ENCODE measurements at regions not wholly inside any gene's neighbourhood (a gene's known extent, or its start where the extent isn't known, plus 50 kb on each side); places are given as distances from the start of the nearest gene placed in this dataset.

GRCh38 chr5:130743092-130743491 lies 422.0 kb downstream of the HINT1 start:
- 0 out of 2 replicates have a peak, but pooled peaks cover 4% of the 10 kb centered on the region for H3K9me3 ChIP-seq (ENCODE audit: low read length)
- no peaks in the 10 kb centered on the region for H3K36me3 ChIP-seq (ENCODE audit: insufficient read depth, low read length)
- peaks cover 18% of the 10 kb centered on the region for H3K4me1 ChIP-seq (ENCODE audit: low read length)
- H3K27me3 ChIP-seq (ENCODE audit: low read length), result no peaks in the 10 kb centered on the region
- peak; percentile 77 for DNase-seq
- H2AFZ ChIP-seq (ENCODE audit: low read length), result no peak overlapping the region
- no peaks in the 10 kb centered on the region for H3K9me2 ChIP-seq (replicated peaks; ENCODE audit: insufficient read depth, low read length)
- peak overlapping the region; percentile 16 for H3K4me2 ChIP-seq (ENCODE audit: low read depth, low read length, poor library complexity, severe bottlenecking)
- H4K20me1 ChIP-seq (ENCODE audit: insufficient read depth, low read depth, low read length), result no peaks in the 10 kb centered on the region
- no peak overlapping the region for H3K9ac ChIP-seq (ENCODE audit: low read length)
- no peak overlapping the region for H3K4me3 ChIP-seq (ENCODE audit: low read length)
- H3K27ac ChIP-seq (ENCODE audit: low read length), result 0 out of 2 replicates have a peak overlapping the region, but pooled peaks have one; percentile 14
- no peaks in the 10 kb centered on the region for H3K79me2 ChIP-seq (ENCODE audit: low read length)

GRCh38 chr5:130740047-130740569 lies 424.9 kb downstream of the HINT1 start:
- H4K20me1 ChIP-seq (ENCODE audit: insufficient read depth, low read depth, low read length), result no peaks in the 10 kb centered on the region
- H2AFZ ChIP-seq (ENCODE audit: low read length), result no peak overlapping the region
- peaks cover 18% of the 10 kb centered on the region for H3K4me1 ChIP-seq (ENCODE audit: low read length)
- H3K9ac ChIP-seq (ENCODE audit: low read length), result no peak overlapping the region
- no peak overlapping the region for H3K4me2 ChIP-seq (ENCODE audit: low read depth, low read length, poor library complexity, severe bottlenecking)
- H3K4me3 ChIP-seq (ENCODE audit: low read length), result no peak overlapping the region
- no peaks in the 10 kb centered on the region for H3K9me2 ChIP-seq (replicated peaks; ENCODE audit: insufficient read depth, low read length)
- DNase-seq, result no peak
- H3K36me3 ChIP-seq (ENCODE audit: insufficient read depth, low read length), result no peaks in the 10 kb centered on the region
- no peaks in the 10 kb centered on the region for H3K27me3 ChIP-seq (ENCODE audit: low read length)
- H3K27ac ChIP-seq (ENCODE audit: low read length), result no peak overlapping the region
- H3K79me2 ChIP-seq (ENCODE audit: low read length), result no peaks in the 10 kb centered on the region
- H3K9me3 ChIP-seq (ENCODE audit: low read length), result 0 out of 2 replicates have a peak, but pooled peaks cover 4% of the 10 kb centered on the region

GRCh38 chr5:130731839-130732238 lies 433.2 kb downstream of the HINT1 start:
- Histone ChIP-seq H3K79me2 (ENCODE audit: low read length) (no peaks in the 10 kb centered on the region), H2AFZ (ENCODE audit: low read length) (no peak overlapping the region), H3K27me3 (ENCODE audit: low read length) (no peaks in the 10 kb centered on the region), H3K36me3 (ENCODE audit: insufficient read depth, low read length) (no peaks in the 10 kb centered on the region), H3K27ac (ENCODE audit: low read length) (no peak overlapping the region), H4K20me1 (ENCODE audit: insufficient read depth, low read depth, low read length) (no peaks in the 10 kb centered on the region), H3K9ac (ENCODE audit: low read length) (no peak overlapping the region), H3K4me1 (ENCODE audit: low read length) (no peaks in the 10 kb centered on the region), H3K9me3 (ENCODE audit: low read length) (no peaks in the 10 kb centered on the region; the same call in 1 of the 2 replicates), H3K4me3 (ENCODE audit: low read length) (no peak overlapping the region), H3K9me2 (replicated peaks; ENCODE audit: insufficient read depth, low read length) (no peaks in the 10 kb centered on the region), H3K4me2 (ENCODE audit: low read depth, low read length, poor library complexity, severe bottlenecking) (no peak overlapping the region)
- DNase-seq, result no peak

DNA sequence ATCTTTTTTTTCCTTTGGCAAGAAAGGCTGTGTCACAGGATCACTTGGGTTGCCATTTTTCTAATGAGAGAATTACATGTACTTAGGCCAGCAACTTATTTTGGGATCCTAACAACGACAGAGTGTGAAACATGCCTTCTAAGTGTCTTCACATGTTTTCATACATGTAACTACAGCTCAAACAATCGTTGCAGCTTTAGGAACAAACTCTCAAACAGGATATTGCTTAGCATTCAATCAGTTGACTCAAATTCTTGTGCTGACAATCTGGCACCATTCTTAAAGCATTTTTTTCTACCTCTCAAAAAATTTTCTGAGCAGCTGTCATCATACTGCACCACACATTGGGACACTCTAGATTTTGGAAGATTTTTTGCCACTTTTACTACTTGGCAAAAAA lies 435.5 kb downstream of the HINT1 start:
- H3K27ac ChIP-seq (ENCODE audit: low read length), result no peak overlapping the region
- H2AFZ ChIP-seq (ENCODE audit: low read length), result no peak overlapping the region
- H3K4me1 ChIP-seq (ENCODE audit: low read length), result no peaks in the 10 kb centered on the region
- H3K9me3 ChIP-seq (ENCODE audit: low read length), result no peaks in the 10 kb centered on the region; the same call in 1 of the 2 replicates
- H4K20me1 ChIP-seq (ENCODE audit: insufficient read depth, low read depth, low read length), result no peaks in the 10 kb centered on the region
- H3K36me3 ChIP-seq (ENCODE audit: insufficient read depth, low read length), result no peaks in the 10 kb centered on the region
- no peaks in the 10 kb centered on the region for H3K9me2 ChIP-seq (replicated peaks; ENCODE audit: insufficient read depth, low read length)
- no peak overlapping the region for H3K9ac ChIP-seq (ENCODE audit: low read length)
- H3K4me3 ChIP-seq (ENCODE audit: low read length), result no peak overlapping the region
- no peak overlapping the region for H3K4me2 ChIP-seq (ENCODE audit: low read depth, low read length, poor library complexity, severe bottlenecking)
- no peak for DNase-seq
- no peaks in the 10 kb centered on the region for H3K27me3 ChIP-seq (ENCODE audit: low read length)
- H3K79me2 ChIP-seq (ENCODE audit: low read length), result no peaks in the 10 kb centered on the region

DNA sequence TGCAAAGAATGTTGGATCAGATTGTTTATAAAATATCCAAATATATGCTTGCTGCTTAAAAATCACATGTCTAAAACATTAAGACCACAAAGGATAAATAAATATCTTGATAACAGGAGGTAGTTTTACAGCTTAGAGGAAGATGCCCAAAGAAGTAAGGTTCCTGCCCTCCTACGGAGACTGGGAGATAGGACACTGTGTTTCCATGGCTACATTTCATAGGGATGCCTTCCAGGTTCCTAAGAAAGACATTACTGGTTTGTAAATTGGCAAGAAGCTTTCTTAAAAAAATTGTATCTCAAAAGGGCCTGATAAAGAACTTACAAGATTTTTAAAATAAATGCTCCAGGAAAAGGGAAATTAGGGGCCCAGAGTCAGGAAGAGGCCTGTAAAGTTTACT lies 437.2 kb downstream of the HINT1 start:
- Histone ChIP-seq H3K36me3 (ENCODE audit: insufficient read depth, low read length) (no peaks in the 10 kb centered on the region), H3K79me2 (ENCODE audit: low read length) (no peaks in the 10 kb centered on the region), H3K4me2 (ENCODE audit: low read depth, low read length, poor library complexity, severe bottlenecking) (no peak overlapping the region), H3K9me3 (ENCODE audit: low read length) (no peaks in the 10 kb centered on the region; the same call in 1 of the 2 replicates), H3K27ac (ENCODE audit: low read length) (no peak overlapping the region), H3K9me2 (replicated peaks; ENCODE audit: insufficient read depth, low read length) (no peaks in the 10 kb centered on the region), H4K20me1 (ENCODE audit: insufficient read depth, low read depth, low read length) (no peaks in the 10 kb centered on the region), H3K4me3 (ENCODE audit: low read length) (no peak overlapping the region), H3K27me3 (ENCODE audit: low read length) (no peaks in the 10 kb centered on the region), H3K4me1 (ENCODE audit: low read length) (no peaks in the 10 kb centered on the region), H3K9ac (ENCODE audit: low read length) (no peak overlapping the region), H2AFZ (ENCODE audit: low read length) (no peak overlapping the region)
- no peak for DNase-seq

DNA sequence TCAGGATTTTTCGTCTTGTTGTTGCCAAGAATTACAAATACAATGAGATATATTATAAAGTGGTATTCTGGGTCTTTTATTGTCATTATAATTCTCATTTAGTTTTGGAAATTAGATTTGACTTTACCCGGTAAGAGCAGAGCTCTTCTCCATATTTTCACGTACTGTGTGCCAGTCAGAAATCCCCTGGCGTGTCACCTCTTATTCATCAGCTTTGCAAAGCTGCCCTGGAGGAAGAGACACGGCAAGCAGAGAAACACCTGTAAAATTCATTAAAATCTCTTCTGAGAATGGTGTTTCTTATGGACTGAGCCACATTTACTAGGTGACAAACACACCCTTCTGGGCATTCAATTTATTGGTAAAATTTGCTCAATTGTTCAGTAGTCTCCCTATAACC lies 440.4 kb downstream of the HINT1 start:
- Histone ChIP-seq H3K79me2 (ENCODE audit: low read length) (no peaks in the 10 kb centered on the region), H3K27ac (ENCODE audit: low read length) (no peak overlapping the region), H3K9me3 (ENCODE audit: low read length) (no peaks in the 10 kb centered on the region), H3K27me3 (ENCODE audit: low read length) (no peaks in the 10 kb centered on the region), H3K9me2 (replicated peaks; ENCODE audit: insufficient read depth, low read length) (no peaks in the 10 kb centered on the region), H3K4me1 (ENCODE audit: low read length) (no peaks in the 10 kb centered on the region; the same call in 1 of the 2 replicates), H4K20me1 (ENCODE audit: insufficient read depth, low read depth, low read length) (no peaks in the 10 kb centered on the region), H2AFZ (ENCODE audit: low read length) (no peak overlapping the region), H3K9ac (ENCODE audit: low read length) (no peak overlapping the region), H3K4me3 (ENCODE audit: low read length) (no peak overlapping the region), H3K36me3 (ENCODE audit: insufficient read depth, low read length) (no peaks in the 10 kb centered on the region), H3K4me2 (ENCODE audit: low read depth, low read length, poor library complexity, severe bottlenecking) (peak overlapping the region; percentile 0)
- no peak for DNase-seq

GRCh38 chr5:130720355-130720754 lies 444.7 kb downstream of the HINT1 start:
- Histone ChIP-seq H3K4me2 (ENCODE audit: low read depth, low read length, poor library complexity, severe bottlenecking) (no peak overlapping the region), H3K27ac (ENCODE audit: low read length) (no peak overlapping the region), H3K9me3 (ENCODE audit: low read length) (no peaks in the 10 kb centered on the region), H2AFZ (ENCODE audit: low read length) (no peak overlapping the region), H3K36me3 (ENCODE audit: insufficient read depth, low read length) (no peaks in the 10 kb centered on the region), H3K27me3 (ENCODE audit: low read length) (no peaks in the 10 kb centered on the region), H3K9ac (ENCODE audit: low read length) (no peak overlapping the region), H3K79me2 (ENCODE audit: low read length) (no peaks in the 10 kb centered on the region), H3K9me2 (replicated peaks; ENCODE audit: insufficient read depth, low read length) (no peaks in the 10 kb centered on the region), H4K20me1 (ENCODE audit: insufficient read depth, low read depth, low read length) (no peaks in the 10 kb centered on the region), H3K4me3 (ENCODE audit: low read length) (no peak overlapping the region), H3K4me1 (ENCODE audit: low read length) (no peaks in the 10 kb centered on the region; the same call in 1 of the 2 replicates)
- DNase-seq, result peak; percentile 81

- no peaks in the 10 kb centered on the region for H3K27me3 ChIP-seq (ENCODE audit: low read length)
- H3K27ac ChIP-seq (ENCODE audit: low read length), result no peak overlapping the region
- no peaks in the 10 kb centered on the region for H3K79me2 ChIP-seq (ENCODE audit: low read length)
- no peaks in the 10 kb centered on the region for H4K20me1 ChIP-seq (ENCODE audit: insufficient read depth, low read depth, low read length)
- no peak for DNase-seq
- no peak overlapping the region for H2AFZ ChIP-seq (ENCODE audit: low read length)
- no peak overlapping the region for H3K4me3 ChIP-seq (ENCODE audit: low read length)
- no peaks in the 10 kb centered on the region; the same call in 1 of the 2 replicates for H3K4me1 ChIP-seq (ENCODE audit: low read length)
- H3K4me2 ChIP-seq (ENCODE audit: low read depth, low read length, poor library complexity, severe bottlenecking), result no peak overlapping the region
- H3K36me3 ChIP-seq (ENCODE audit: insufficient read depth, low read length), result no peaks in the 10 kb centered on the region
- no peaks in the 10 kb centered on the region for H3K9me3 ChIP-seq (ENCODE audit: low read length)
- H3K9ac ChIP-seq (ENCODE audit: low read length), result no peak overlapping the region
- H3K9me2 ChIP-seq (replicated peaks; ENCODE audit: insufficient read depth, low read length), result no peaks in the 10 kb centered on the region
These were observed 449.5 kb downstream of the HINT1 start for GRCh38 chr5:130715541-130715940.

All from Karpas-422 (cell line).